T-cell (primary cell): ENCODE measurements at regions not wholly inside any gene's neighbourhood (a gene's known extent, or its start where the extent isn't known, plus 50 kb on each side); places are given as distances from the start of the nearest gene placed in this dataset.

Experiments
- ATAC-seq, 4 experiments: fragments of 200-7000 bp in 3 of 4; fragments of 150-1000 bp in 1 of 4; cut with Tn5 transposase; replicated peaks in 1 of 4; 1 replicate in 3 of 4; 2 replicates in 1 of 4; pipeline ENCODE4 v1.10.0; 2021; ENCODE audit warnings: moderate library complexity in 3 of 4, mild to moderate bottlenecking in 2 of 4, moderate number of reproducible peaks in 1 of 4
- CTCF ChIA-PET, 2 donors: fragments of 300-600 bp; sonication (Branson Sonifier 250); formaldehyde crosslinking; loops; one replicate each; lab custom pipeline; 2022; ENCODE audit warnings: antibody characterized with exemption in 2 of 2; lab: Charles Lee
- POLR2A ChIA-PET, 2 donors: fragments of 300-600 bp; sonication (Branson Sonifier 250); formaldehyde crosslinking; loops; one replicate each; lab custom pipeline; 2022; ENCODE audit warnings: antibody characterized with exemption in 2 of 2; lab: Charles Lee
- DNase-seq, 35 experiments: peaks; one replicate each; pipeline versions ENCODE4 v3.0.0 to v3.0.0-alpha.2; 2013 to 2023
- H3K27ac ChIP-seq: one replicate; pipeline ENCODE4 v1.5.1; 2013; ENCODE audit warnings: low read length
- H3K27me3 ChIP-seq, 2 experiments: replicated peaks in 1 of 2; 1 replicate in 1 of 2; 2 replicates in 1 of 2; pipeline versions ENCODE4 v1.6.1 to v1.7.0; 2013; ENCODE audit warnings: low read length in 1 of 2, mixed read lengths in 1 of 2; ENCODE audit not compliant: control insufficient read depth in 2 of 2, insufficient read depth in 2 of 2; ENCODE audit errors: extremely low read depth in 1 of 2
- H3K36me3 ChIP-seq, 2 donors: 1 replicate in 1 of 2; 2 replicates in 1 of 2; pipeline versions ENCODE4 v1.6.1 to v1.7.0; 2013; ENCODE audit warnings: low read length in 1 of 2; ENCODE audit not compliant: control insufficient read depth in 2 of 2, insufficient read depth in 1 of 2; ENCODE audit errors: extremely low read depth in 1 of 2
- H3K4me1 ChIP-seq, 2 experiments: 1 replicate in 1 of 2; 2 replicates in 1 of 2; pipeline versions ENCODE4 v1.6.1 to v1.7.0; 2013; ENCODE audit warnings: low read length in 2 of 2, mixed read lengths in 1 of 2; ENCODE audit not compliant: insufficient read depth in 2 of 2, control insufficient read depth in 1 of 2; ENCODE audit errors: extremely low read depth in 1 of 2
- H3K4me3 ChIP-seq, 2 donors: 1 replicate in 1 of 2; 2 replicates in 1 of 2; pipeline versions ENCODE4 v1.5.1 to v1.7.0; 2013; ENCODE audit warnings: mild to moderate bottlenecking in 2 of 2, low read length in 1 of 2, moderate library complexity in 1 of 2; ENCODE audit not compliant: control insufficient read depth in 1 of 2; ENCODE audit errors: extremely low read depth in 1 of 2
- H3K9me3 ChIP-seq: 2 replicates; pipeline ENCODE4 v1.7.0; 2013
- H3K27ac Mint-ChIP-seq, 2 donors: one replicate each; pipeline ENCODE4 v1.8.0; 2020 to 2021; ENCODE audit warnings: mild to moderate bottlenecking in 2 of 2, mixed read lengths in 2 of 2
- H3K27me3 Mint-ChIP-seq, 2 donors: one replicate each; pipeline ENCODE4 v1.8.0; 2021 to 2022; ENCODE audit warnings: mixed read lengths in 2 of 2
- H3K36me3 Mint-ChIP-seq: one replicate; pipeline ENCODE4 v1.8.0; 2021; ENCODE audit warnings: mixed read lengths
- H3K4me1 Mint-ChIP-seq, 3 donors: one replicate each; pipeline ENCODE4 v1.8.0; 2020 to 2022; ENCODE audit warnings: mixed read lengths in 3 of 3, mild to moderate bottlenecking in 1 of 3
- H3K4me3 Mint-ChIP-seq, 3 donors: one replicate each; pipeline ENCODE4 v1.8.0; 2020 to 2022; ENCODE audit warnings: mild to moderate bottlenecking in 3 of 3, mixed read lengths in 3 of 3, moderate library complexity in 3 of 3
- H3K9me3 Mint-ChIP-seq, 3 donors: one replicate each; pipeline ENCODE4 v1.8.0; 2020 to 2022; ENCODE audit warnings: mixed read lengths in 3 of 3
- WGBS: methylation state at CpG from one replicate; pipeline ENCODE4 v1.1.5; 2013; ENCODE audit warnings: missing lambda C conversion rate; ENCODE audit not compliant: insufficient coverage; 5-methylcytosine and 5-hydroxymethylcytosine counted together

DNA sequence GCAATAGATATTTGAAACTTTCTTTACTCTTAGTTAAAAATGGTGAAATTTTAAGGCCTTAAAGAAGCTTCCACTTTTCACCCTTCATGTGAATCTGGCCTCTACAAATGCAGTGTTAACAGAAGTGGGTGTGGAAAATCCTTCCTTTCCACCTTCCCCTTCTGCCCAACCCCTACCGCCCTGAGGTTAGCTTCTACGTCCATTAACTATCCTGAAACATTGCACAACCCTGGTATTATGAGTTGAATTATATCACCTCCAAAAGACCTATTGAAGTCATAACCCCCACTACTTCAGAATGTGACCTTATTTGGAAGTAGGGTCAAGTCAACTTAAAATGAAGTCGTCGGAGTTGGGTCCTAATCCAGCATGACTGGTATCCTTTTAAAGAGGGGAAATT is 80.8 kb upstream of the ACSL3 start:
- Histone ChIP-seq H3K36me3 (no peaks in the 10 kb centered on the region), H3K4me1 (no peaks in the 10 kb centered on the region), H3K4me3 (no peak overlapping the region), H3K27me3 (peaks cover 0 to 6% of the 10 kb centered on the region in 2 experiments), H3K9me3 (no peaks in the 10 kb centered on the region), H3K27ac (no peak overlapping the region)
- Mint-ChIP-seq H3K9me3 (no peaks in the 10 kb centered on the region), H3K27me3 (peaks cover 0 to 7% of the 10 kb centered on the region in 2 donors), H3K27ac (no peak overlapping the region), H3K36me3 (no peaks in the 10 kb centered on the region), H3K4me1 (no peaks in the 10 kb centered on the region), H3K4me3 (no peak overlapping the region)
- DNase-seq (no peak), ATAC-seq (no peak)
- ChIA-PET CTCF (no interaction called here), POLR2A (no interaction called here)
- WGBS, result no CpG with 5 or more reads among the region's 4 CpGs

DNA sequence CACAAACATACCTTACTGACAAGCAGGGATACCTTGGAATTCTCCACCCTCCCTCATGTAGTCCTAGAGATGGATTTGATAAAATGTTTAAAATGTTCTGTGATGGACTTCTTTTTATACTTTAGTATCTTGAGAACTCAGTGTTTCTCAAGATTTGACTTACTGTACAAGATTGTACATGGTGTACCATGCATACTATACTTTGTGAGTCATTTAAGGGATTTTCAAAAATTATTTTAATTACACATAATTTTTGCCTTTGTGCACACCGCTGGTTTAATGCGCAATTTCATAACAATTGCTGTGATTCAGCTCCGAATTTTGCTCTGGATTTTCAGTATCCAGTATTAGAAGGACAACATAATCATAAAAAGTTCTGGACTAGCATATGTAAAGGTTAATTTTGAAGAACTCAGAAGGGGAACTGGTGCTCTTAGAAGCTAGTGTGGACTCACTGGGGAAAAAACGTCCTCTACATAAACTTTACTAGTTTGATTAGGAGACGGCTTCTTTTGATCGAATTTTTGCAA is 78.6 kb upstream of the ACSL3 start:
- no peak overlapping the region for H3K4me3 Mint-ChIP-seq
- no peaks in the 10 kb centered on the region for H3K36me3 Mint-ChIP-seq
- no peak overlapping the region for H3K27ac ChIP-seq
- H3K27me3 Mint-ChIP-seq, result peaks cover 0 to 5% of the 10 kb centered on the region in 2 donors
- H3K9me3 Mint-ChIP-seq, result no peaks in the 10 kb centered on the region
- no peaks in the 10 kb centered on the region for H3K36me3 ChIP-seq
- H3K27ac Mint-ChIP-seq, result no peak overlapping the region
- H3K9me3 ChIP-seq, result no peaks in the 10 kb centered on the region
- ChIA-PET CTCF (no interaction called here), POLR2A (interaction anchor here in 1 of 2 donors (0.6 kb wide), 1 partner anchor 165 kb away, joined by 6 read pairs; no protein-coding TSS in a partner anchor)
- 100% methylated on average over 1 of the region's 6 CpGs for WGBS
- DNase-seq (no peak), ATAC-seq (no peak)
- no peaks in the 10 kb centered on the region for H3K4me1 Mint-ChIP-seq
- H3K27me3 ChIP-seq, result peaks cover 0 to 3% of the 10 kb centered on the region in 2 experiments
- H3K4me3 ChIP-seq, result no peak overlapping the region
- H3K4me1 ChIP-seq, result no peaks in the 10 kb centered on the region

DNA sequence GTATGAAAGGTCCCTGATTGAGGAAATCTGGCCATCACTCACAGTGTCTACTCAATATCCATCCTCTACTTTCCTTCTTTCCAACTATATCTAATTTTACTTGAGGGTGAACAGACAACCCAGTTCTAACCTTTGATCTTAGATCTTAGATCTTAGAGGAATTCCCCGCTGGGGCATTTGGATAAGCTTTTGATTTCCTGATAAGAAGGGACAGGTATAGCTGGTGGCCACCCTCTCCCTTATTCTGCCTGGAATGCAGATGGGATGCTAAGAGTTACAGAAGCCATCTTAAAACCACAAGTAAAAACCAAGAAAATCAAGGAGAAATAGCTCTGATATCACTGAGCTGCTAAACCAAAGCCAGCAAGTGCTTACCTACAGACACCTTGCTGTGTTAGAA is 77.2 kb upstream of the ACSL3 start:
- no peaks in the 10 kb centered on the region for H3K9me3 Mint-ChIP-seq
- no peak overlapping the region for H3K27ac Mint-ChIP-seq
- ATAC-seq (no peak), DNase-seq (no peak)
- CTCF ChIA-PET, result no interaction called here
- POLR2A ChIA-PET, result no interaction called here
- no peak overlapping the region for H3K27ac ChIP-seq
- no peak overlapping the region for H3K4me3 Mint-ChIP-seq
- no peaks in the 10 kb centered on the region for H3K27me3 ChIP-seq
- WGBS, result no CpG with 5 or more reads among the region's 1 CpG
- H3K36me3 ChIP-seq, result no peaks in the 10 kb centered on the region
- H3K36me3 Mint-ChIP-seq, result no peaks in the 10 kb centered on the region
- no peaks in the 10 kb centered on the region for H3K4me1 Mint-ChIP-seq
- H3K9me3 ChIP-seq, result no peaks in the 10 kb centered on the region
- H3K27me3 Mint-ChIP-seq, result peaks cover 0 to 5% of the 10 kb centered on the region in 2 donors
- H3K4me3 ChIP-seq, result no peak overlapping the region
- H3K4me1 ChIP-seq, result no peaks in the 10 kb centered on the region

DNA sequence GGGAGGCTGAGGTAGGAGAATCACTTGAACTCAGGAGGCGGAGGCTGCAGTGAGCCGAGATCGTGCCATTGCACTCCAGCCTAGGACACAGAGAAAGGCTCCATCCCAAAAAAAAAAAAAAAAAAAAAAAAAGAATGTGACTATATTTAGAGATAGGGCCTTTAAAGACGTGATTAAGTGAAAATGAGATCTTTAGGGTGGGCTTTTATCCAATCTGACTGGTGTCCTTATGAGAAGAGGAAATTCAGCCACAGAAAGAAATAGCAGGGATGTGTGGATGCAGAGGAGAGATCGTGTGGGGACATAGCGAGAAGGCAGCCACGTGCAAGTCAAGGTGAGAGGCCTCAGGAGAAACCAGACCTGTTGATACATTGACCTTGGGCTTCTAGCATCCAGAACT is 69.9 kb upstream of the ACSL3 start:
- POLR2A ChIA-PET, result no interaction called here

DNA sequence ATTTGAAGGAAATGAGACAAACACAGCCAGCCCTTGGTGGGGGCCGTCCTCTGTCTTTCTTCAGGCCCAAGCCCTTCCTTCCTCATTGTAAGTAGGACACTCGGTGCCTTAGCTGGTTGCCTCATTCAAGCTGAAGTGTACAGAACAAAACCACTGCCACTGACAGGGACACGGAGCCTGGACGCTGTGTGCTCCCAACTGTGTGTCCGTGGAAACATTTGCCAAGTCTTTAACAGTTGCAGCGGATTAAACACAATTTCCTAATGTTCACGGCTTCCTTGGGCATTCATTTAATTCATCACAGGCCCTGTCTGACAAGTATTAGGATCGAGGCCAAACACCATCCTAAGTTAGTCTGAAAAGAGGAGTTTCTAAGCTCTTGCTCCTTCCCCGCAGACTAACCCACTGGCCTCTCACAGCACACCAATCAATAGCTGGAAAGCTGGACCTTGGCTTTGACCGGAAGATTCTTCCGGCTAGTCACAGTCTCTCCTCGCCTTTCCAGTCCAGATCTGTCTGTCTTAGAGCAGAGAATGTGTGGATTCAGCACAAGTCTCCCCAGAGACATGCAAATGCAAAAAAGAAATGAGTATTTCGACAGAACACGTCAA is 68.7 kb upstream of the ACSL3 start:
- Histone ChIP-seq H3K9me3 (no peaks in the 10 kb centered on the region), H3K4me1 (peaks cover 3 to 10% of the 10 kb centered on the region in 2 experiments), H3K27me3 (no peaks in the 10 kb centered on the region), H3K36me3 (no peaks in the 10 kb centered on the region), H3K4me3 (no peak overlapping the region), H3K27ac (no peak overlapping the region)
- Mint-ChIP-seq H3K36me3 (no peaks in the 10 kb centered on the region), H3K4me3 (no peak overlapping the region), H3K9me3 (no peaks in the 10 kb centered on the region), H3K4me1 (peaks cover 12 to 16% (median 13%) of the 10 kb centered on the region in 3 donors), H3K27me3 (no peaks in the 10 kb centered on the region), H3K27ac (no peak overlapping the region)
- DNase-seq (peak in 1 of 35 experiments; percentile 7), ATAC-seq (no peak)
- POLR2A ChIA-PET, result no interaction called here
- WGBS, result 88% methylated on average over 8 of the region's 14 CpGs
- CTCF ChIA-PET, result interaction anchor here in 1 of 2 donors (0.6 kb wide), 1 partner anchor 52 kb away, joined by 6 read pairs; no protein-coding TSS in a partner anchor

More for the DNA sequence above, 69.9 kb upstream of the ACSL3 start:
- DNase-seq (no peak), ATAC-seq (no peak)
- Mint-ChIP-seq H3K27ac (peak overlapping the region in 1 of 2 donors; percentile 34), H3K9me3 (no peaks in the 10 kb centered on the region), H3K4me1 (peaks cover 12 to 16% (median 13%) of the 10 kb centered on the region in 3 donors), H3K4me3 (no peak overlapping the region), H3K36me3 (no peaks in the 10 kb centered on the region), H3K27me3 (no peaks in the 10 kb centered on the region)
- 97% methylated on average over 4 of the region's 7 CpGs for WGBS
- CTCF ChIA-PET, result no interaction called here
- no peak overlapping the region for H3K4me3 ChIP-seq
- peaks cover 3 to 10% of the 10 kb centered on the region in 2 experiments for H3K4me1 ChIP-seq
- no peaks in the 10 kb centered on the region for H3K36me3 ChIP-seq
- H3K9me3 ChIP-seq, result no peaks in the 10 kb centered on the region
- no peak overlapping the region for H3K27ac ChIP-seq
- no peaks in the 10 kb centered on the region for H3K27me3 ChIP-seq

DNA sequence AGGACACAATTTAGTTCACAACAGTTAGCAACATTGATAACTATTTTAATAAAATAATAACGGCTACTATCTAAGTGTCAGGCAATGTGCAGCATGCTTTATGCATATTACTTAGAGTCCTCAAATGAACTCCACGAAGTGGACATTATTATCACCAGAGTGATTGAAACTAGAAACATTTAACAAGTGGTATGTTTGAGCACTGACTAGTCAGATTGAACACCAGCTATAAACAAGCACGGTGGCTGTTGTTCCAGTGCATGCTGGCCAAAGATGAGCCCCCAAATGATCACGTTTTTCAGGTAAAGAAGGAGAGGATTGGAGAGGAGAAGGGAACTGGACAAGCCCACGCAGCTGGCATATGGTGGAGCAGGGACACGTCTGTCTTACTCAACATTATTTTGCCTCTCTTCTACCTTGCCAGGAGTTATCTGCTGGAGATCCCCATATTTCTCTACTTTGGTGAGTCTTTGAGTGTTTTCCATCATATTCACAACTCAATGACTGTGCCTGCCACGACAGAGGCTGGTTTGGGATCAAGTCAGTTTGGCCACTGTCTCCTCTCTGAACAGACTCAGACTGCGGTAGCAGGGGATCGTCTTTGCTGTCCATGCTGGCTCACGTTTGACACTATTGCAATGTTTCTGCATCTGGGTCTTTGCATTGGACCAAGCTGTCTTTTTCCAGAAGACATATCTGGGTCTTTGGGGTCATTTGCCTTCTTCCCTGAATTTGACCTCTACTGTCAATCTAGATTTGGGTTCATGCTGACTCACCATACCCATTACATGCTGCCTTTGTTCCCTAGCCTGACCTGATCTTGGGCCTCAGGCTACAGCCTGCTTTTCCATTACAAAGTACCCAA is 66.0 kb upstream of the ACSL3 start:
- POLR2A ChIA-PET, result no interaction called here
- H3K4me3 ChIP-seq, result no peak overlapping the region
- Mint-ChIP-seq H3K4me3 (no peak overlapping the region), H3K27me3 (no peaks in the 10 kb centered on the region), H3K9me3 (no peaks in the 10 kb centered on the region), H3K36me3 (no peaks in the 10 kb centered on the region), H3K27ac (no peak overlapping the region), H3K4me1 (peaks cover 2 to 5% (median 3%) of the 10 kb centered on the region in 3 donors)
- CTCF ChIA-PET, result interaction anchor here in 1 of 2 donors (0.6 kb wide), 1 partner anchor 14 kb away, joined by 3 read pairs; no protein-coding TSS in a partner anchor
- H3K36me3 ChIP-seq, result no peaks in the 10 kb centered on the region
- no peak overlapping the region for H3K27ac ChIP-seq
- H3K9me3 ChIP-seq, result no peaks in the 10 kb centered on the region
- DNase-seq (no peak), ATAC-seq (no peak)
- peaks cover 2 to 6% of the 10 kb centered on the region in 2 experiments for H3K4me1 ChIP-seq
- H3K27me3 ChIP-seq, result no peaks in the 10 kb centered on the region
- 78% methylated on average over 5 of the region's 10 CpGs for WGBS
